Body of pancreas (tissue), 4 donors: ENCODE measurements at regions not wholly inside any gene's neighbourhood (a gene's known extent, or its start where the extent isn't known, plus 50 kb on each side); places are given as distances from the start of the nearest gene placed in this dataset.

ENCODE experiments used
- CTCF ChIP-seq, 7 experiments: fragments of 450-650 bp in 4 of 7; fragments of 200-600 bp in 3 of 7; sonication (generic) in 3 of 7; IDR thresholded peaks; one replicate each; pipeline ENCODE4 v1.5.1; 2016 to 2019; ENCODE audit warnings: antibody characterized with exemption in 7 of 7
- POLR2A ChIP-seq, 3 donors: fragments of 450-650 bp; IDR thresholded peaks; one replicate each; pipeline ENCODE4 v1.6.1; 2016; ENCODE audit warnings: antibody characterized with exemption in 3 of 3, mild to moderate bottlenecking in 2 of 3

GRCh38 chr1:34363915-34364314 is 187.2 kb downstream of the C1orf94 start:
- TF ChIP-seq CTCF (IDR thresholded peaks at IDR 0.05): no peak
- no peak for TF ChIP-seq POLR2A (IDR thresholded peaks at IDR 0.05)
